ENCODE measurements at regions not wholly inside any gene's neighbourhood (a gene's known extent, or its start where the extent isn't known, plus 50 kb on each side); places are given as distances from the start of the nearest gene placed in this dataset.

GRCh38 chr9:109576762-109577161 lies 78.7 kb upstream of the PTPN3 start:
- POLR2A ChIA-PET, result no interaction called here
- CTCF ChIA-PET (ENCODE audit: low intra/inter-chr PET ratio), result no interaction called here
- DNase-seq (ENCODE audit: extremely low read depth in 1 of 4, low spot score in 3 of 4) (no peak), ATAC-seq (no peak), FAIRE-seq (no peak)
- Histone ChIP-seq H3K4me3 (no peak overlapping the region), H3K27me3 (ENCODE audit: control insufficient read depth in 2 of 2, insufficient read depth in 2 of 2, low read length in 2 of 2) (no peaks in the 10 kb centered on the region; a peak in 1 of 5 replicates), H3K9ac (ENCODE audit: insufficient read depth in 1 of 2, low read depth in 2 of 2, low read length in 2 of 2) (no peak overlapping the region), H3K79me2 (ENCODE audit: control insufficient read depth, insufficient read depth, low read length) (no peaks in the 10 kb centered on the region), H4K20me1 (replicated peaks; ENCODE audit: control insufficient read depth, insufficient read depth, low read length) (no peaks in the 10 kb centered on the region), H3K4me2 (ENCODE audit: insufficient read depth, low read length) (no peak overlapping the region), H3K4me1 (replicated peaks in 1 of 2; ENCODE audit: control insufficient read depth in 2 of 2, insufficient read depth in 2 of 2, low read length in 2 of 2) (no peaks in the 10 kb centered on the region), H2AFZ (ENCODE audit: low read depth, low read length) (no peak overlapping the region), H3K36me3 (ENCODE audit: control insufficient read depth, insufficient read depth, low read length) (no peaks in the 10 kb centered on the region), H3K9me1 (ENCODE audit: control insufficient read depth, insufficient read depth, low read length) (no peaks in the 10 kb centered on the region), H3K27ac (ENCODE audit: extremely low read depth, low read depth, low read length) (no peak overlapping the region), H3K9me3 (replicated peaks; ENCODE audit: control insufficient read depth, insufficient read depth, low read depth, low read length) (no peaks in the 10 kb centered on the region)
- intact Hi-C loops (cut with micrococcal nuclease) (loop anchor here (5.0 kb wide), 1 partner anchor 241 kb away; no protein-coding TSS in a partner anchor), in situ Hi-C loops (cut with MboI) (loop anchor here (25.0 kb wide), 1 partner anchor 586 kb away; no protein-coding TSS in a partner anchor)
- WGBS (ENCODE audit: insufficient coverage, low coverage, missing lambda C conversion rate), result 0% methylated on average over 3 of the region's 3 CpGs
- no TSS peak for BruUV-seq (replicated peaks)
- TF ChIP-seq CBX2 (IDR thresholded peaks at IDR 0.05; ENCODE audit: insufficient read depth, low read length, poor library complexity, severe bottlenecking) (no peak), DLX4 (CRISPR knock-in tag; IDR thresholded peaks at IDR 0.05) (no peak), RBM17 (IDR thresholded peaks at IDR 0.05; ENCODE audit: borderline replicate concordance, low read depth, low read length) (no peak), ZNF436 (CRISPR knock-in tag; IDR thresholded peaks at IDR 0.05) (no peak), XRCC4 (IDR thresholded peaks at IDR 0.05; ENCODE audit: extremely low read depth, insufficient read depth, insufficient read length) (no peak), ZNF766 (CRISPR knock-in tag; conservative IDR thresholded peaks at IDR 0.05) (no peak), NFIC (IDR thresholded peaks at IDR 0.05) (no peak), ZNF41 (CRISPR knock-in tag; conservative IDR thresholded peaks at IDR 0.05) (no peak), L3MBTL2 (IDR thresholded peaks at IDR 0.05) (no peak), GTF2E2 (tag; IDR thresholded peaks at IDR 0.05) (no peak), FOXJ3 (CRISPR knock-in tag; IDR thresholded peaks at IDR 0.05) (no peak)
